HepG2 (cell line): ENCODE measurements at regions not wholly inside any gene's neighbourhood (a gene's known extent, or its start where the extent isn't known, plus 50 kb on each side); places are given as distances from the start of the nearest gene placed in this dataset.

Experiments
- CREB1 ChIP-seq, 2 experiments: fragments of 450-650 bp in 1 of 2; IDR thresholded peaks; 2 replicates each; pipeline ENCODE4 v1.6.1; 2016 to 2017; ENCODE audit warnings: control low read depth in 1 of 2, mild to moderate bottlenecking in 1 of 2, missing compliant biosample characterization in 1 of 2, missing genetic modification characterization in 1 of 2
- FOXC1 ChIP-seq: sonication (generic); formaldehyde crosslinking; IDR thresholded peaks from 2 replicates; pipeline ENCODE4 v1.8.0; 2022; ENCODE audit warnings: mild to moderate bottlenecking, missing genetic modification reagents, borderline replicate concordance
- ISX ChIP-seq: sonication (generic); formaldehyde crosslinking; conservative IDR thresholded peaks from 2 replicates; pipeline ENCODE4 v1.5.0; 2020; ENCODE audit warnings: missing genetic modification reagents
- KMT2A ChIP-seq: sonication (generic); formaldehyde crosslinking; IDR thresholded peaks from 2 replicates; pipeline ENCODE4 v1.4.0; 2020; ENCODE audit warnings: missing genetic modification reagents
- NONO ChIP-seq, 2 experiments: fragments of 450-650 bp in 1 of 2; sonication (generic) in 1 of 2; formaldehyde crosslinking in 1 of 2; IDR thresholded peaks in 1 of 2; conservative IDR thresholded peaks in 1 of 2; 2 replicates each; pipeline versions ENCODE4 v1.6.1 to v1.8.0; 2017 to 2022; ENCODE audit warnings: mild to moderate bottlenecking in 1 of 2, missing genetic modification reagents in 1 of 2, moderate library complexity in 1 of 2
- RFX5 ChIP-seq: IDR thresholded peaks from 2 replicates; pipeline ENCODE4 v1.6.1; 2011; ENCODE audit warnings: low read depth, low read length, improper control_type of control experiment
- SAP130 ChIP-seq: IDR thresholded peaks from 2 replicates; pipeline ENCODE4 v1.6.1; 2016; ENCODE audit warnings: low read depth
- SIX1 ChIP-seq: sonication (generic); formaldehyde crosslinking; IDR thresholded peaks from 2 replicates; pipeline ENCODE4 v1.4.0; 2020; ENCODE audit warnings: missing genetic modification reagents, borderline replicate concordance
- SRSF4 ChIP-seq: fragments of 200-400 bp; formaldehyde crosslinking; IDR thresholded peaks from one replicate; pipeline ENCODE4 v1.6.1; 2018; ENCODE audit warnings: mild to moderate bottlenecking, low read depth, low read length, moderate library complexity; ENCODE audit not compliant: poor library complexity, severe bottlenecking
- TFDP1 ChIP-seq: IDR thresholded peaks from 2 replicates; pipeline ENCODE4 v1.6.1; 2016; ENCODE audit warnings: missing compliant biosample characterization, missing genetic modification reagents, borderline replicate concordance
- THAP11 ChIP-seq: IDR thresholded peaks from 2 replicates; pipeline ENCODE4 v1.6.1; 2016; ENCODE audit warnings: missing biosample characterization, missing genetic modification reagents
- XRCC5 ChIP-seq: fragments of 200-400 bp; formaldehyde crosslinking; optimal IDR thresholded peaks from 2 replicates; pipeline ENCODE3; 2017; ENCODE audit warnings: mild to moderate bottlenecking, low read length
- ZNF18 ChIP-seq: sonication (generic); formaldehyde crosslinking; IDR thresholded peaks from 2 replicates; pipeline ENCODE4 v1.8.0; 2022; ENCODE audit warnings: mild to moderate bottlenecking, missing genetic modification reagents; ENCODE audit not compliant: insufficient replicate concordance
- ZNF281 ChIP-seq: sonication (generic); formaldehyde crosslinking; IDR thresholded peaks from 2 replicates; pipeline ENCODE4 v1.4.0; 2020; ENCODE audit warnings: missing genetic modification reagents, borderline replicate concordance
- ZNF710 ChIP-seq: sonication (generic); formaldehyde crosslinking; IDR thresholded peaks from 2 replicates; pipeline ENCODE4 v1.5.0; 2020; ENCODE audit warnings: mild to moderate bottlenecking, missing genetic modification reagents, borderline replicate concordance
- ZNF878 ChIP-seq: sonication (generic); formaldehyde crosslinking; IDR thresholded peaks from 2 replicates; pipeline ENCODE4 v1.8.1; 2023; ENCODE audit warnings: mild to moderate bottlenecking, missing genetic modification reagents, moderate library complexity
- TF ChIP-seq, protein P1 (sequence below): sonication (generic); formaldehyde crosslinking; IDR thresholded peaks from 2 replicates; pipeline ENCODE4 v1.4.0; 2020; ENCODE audit warnings: low read depth, mild to moderate bottlenecking, missing genetic modification reagents
- TF ChIP-seq, protein P2 (sequence below): sonication (generic); formaldehyde crosslinking; conservative IDR thresholded peaks from 2 replicates; pipeline ENCODE4 v1.4.0; 2020; ENCODE audit warnings: missing genetic modification reagents

DNA sequence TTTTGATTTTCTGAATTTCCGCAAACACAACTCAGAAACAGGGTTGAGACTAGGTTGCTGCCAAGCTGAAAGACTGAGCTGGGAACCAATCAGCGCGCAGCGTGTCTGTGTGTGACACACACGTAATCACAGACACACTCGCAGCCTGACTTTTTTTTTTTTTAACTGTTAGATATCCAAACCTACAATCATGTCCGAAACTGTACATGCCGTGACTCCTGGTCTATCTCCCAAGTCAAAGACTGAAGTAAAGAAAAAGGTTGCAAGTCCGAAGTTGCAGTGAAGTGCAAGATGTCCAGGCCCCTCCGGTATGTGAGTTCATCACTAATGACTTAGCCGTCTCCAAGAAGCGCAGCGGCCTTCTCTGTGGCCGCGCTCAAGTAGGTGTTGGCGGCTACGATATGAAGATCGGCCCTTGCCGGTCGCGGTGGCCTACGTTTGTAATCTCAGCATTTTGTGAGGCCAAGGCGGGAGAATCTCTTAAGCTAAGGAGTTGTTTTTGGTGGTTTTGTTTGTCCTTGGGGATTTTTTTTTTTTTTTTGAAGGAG is 108.2 kb downstream of the HFE start (continued):
- TF ChIP-seq ZNF281 (CRISPR knock-in tag) (peak; percentile 15; the same call in 1 of the 2 replicates), ZNF18 (CRISPR knock-in tag) (no peak), ZNF710 (CRISPR knock-in tag) (no peak), NONO (IDR thresholded peaks at IDR 0.05) (no peak), NONO (CRISPR knock-in tag; conservative IDR thresholded peaks at IDR 0.05) (peak; percentile 43), FOXC1 (CRISPR knock-in tag) (0 out of 2 replicates have a peak, but pooled peaks have one; percentile 61), ZNF878 (CRISPR knock-in tag) (peak; percentile 47; the same call in 1 of the 2 replicates), KMT2A (CRISPR knock-in tag) (peak; percentile 80), XRCC5 (peak; percentile 29), TFDP1 (CRISPR knock-in tag) (0 out of 2 replicates have a peak, but pooled peaks have one; percentile 32), SIX1 (CRISPR knock-in tag) (no peak), SRSF4 (no peak), ISX (CRISPR knock-in tag) (no peak), RFX5 (peak; percentile 80), SAP130 (peak; percentile 89), THAP11 (CRISPR knock-in tag) (peak; percentile 56), CREB1 (IDR thresholded peaks at IDR 0.05) (peak; percentile 87), CREB1 (CRISPR knock-in tag; IDR thresholded peaks at IDR 0.05) (peak; percentile 96)
- TF ChIP-seq, protein P1, sequence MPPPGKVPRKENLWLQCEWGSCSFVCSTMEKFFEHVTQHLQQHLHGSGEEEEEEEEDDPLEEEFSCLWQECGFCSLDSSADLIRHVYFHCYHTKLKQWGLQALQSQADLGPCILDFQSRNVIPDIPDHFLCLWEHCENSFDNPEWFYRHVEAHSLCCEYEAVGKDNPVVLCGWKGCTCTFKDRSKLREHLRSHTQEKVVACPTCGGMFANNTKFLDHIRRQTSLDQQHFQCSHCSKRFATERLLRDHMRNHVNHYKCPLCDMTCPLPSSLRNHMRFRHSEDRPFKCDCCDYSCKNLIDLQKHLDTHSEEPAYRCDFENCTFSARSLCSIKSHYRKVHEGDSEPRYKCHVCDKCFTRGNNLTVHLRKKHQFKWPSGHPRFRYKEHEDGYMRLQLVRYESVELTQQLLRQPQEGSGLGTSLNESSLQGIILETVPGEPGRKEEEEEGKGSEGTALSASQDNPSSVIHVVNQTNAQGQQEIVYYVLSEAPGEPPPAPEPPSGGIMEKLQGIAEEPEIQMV, result 0 out of 2 replicates have a peak, but pooled peaks have one; percentile 45
- TF ChIP-seq, protein P2, sequence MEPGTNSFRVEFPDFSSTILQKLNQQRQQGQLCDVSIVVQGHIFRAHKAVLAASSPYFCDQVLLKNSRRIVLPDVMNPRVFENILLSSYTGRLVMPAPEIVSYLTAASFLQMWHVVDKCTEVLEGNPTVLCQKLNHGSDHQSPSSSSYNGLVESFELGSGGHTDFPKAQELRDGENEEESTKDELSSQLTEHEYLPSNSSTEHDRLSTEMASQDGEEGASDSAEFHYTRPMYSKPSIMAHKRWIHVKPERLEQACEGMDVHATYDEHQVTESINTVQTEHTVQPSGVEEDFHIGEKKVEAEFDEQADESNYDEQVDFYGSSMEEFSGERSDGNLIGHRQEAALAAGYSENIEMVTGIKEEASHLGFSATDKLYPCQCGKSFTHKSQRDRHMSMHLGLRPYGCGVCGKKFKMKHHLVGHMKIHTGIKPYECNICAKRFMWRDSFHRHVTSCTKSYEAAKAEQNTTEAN (CRISPR knock-in tag), result peak; percentile 46; the same call in 1 of the 2 replicates
